Hypothalamus (tissue), 51 donors: ENCODE measurements at regions not wholly inside any gene's neighbourhood (a gene's known extent, or its start where the extent isn't known, plus 50 kb on each side); places are given as distances from the start of the nearest gene placed in this dataset.
A peak's percentile ranks its signal among the peaks of the same experiment; 100 is the strongest.
"Not testable (repeated sequence)": the region's sequence is repeated elsewhere in the genome, so short reads cannot be mapped to it uniquely, and the experiment has no call there.

Experiments used
- DNase-seq, 51 donors: peaks; one replicate each; lab custom pipeline; 2025; lab: John Stamatoyannopoulos, UW

GRCh38 chr7:68622500-68622899 is 975.8 kb upstream of the AUTS2 start:
- no peak for DNase-seq

- DNase-seq = no peak
Measured at GRCh38 chr7:68623030-68623429, 975.2 kb upstream of the AUTS2 start.

GRCh38 chr7:68627247-68627864 is 970.9 kb upstream of the AUTS2 start:
- no peak for DNase-seq

GRCh38 chr7:68630914-68631313 is 967.4 kb upstream of the AUTS2 start:
- not testable (repeated sequence) for DNase-seq

- no peak for DNase-seq
Measured at GRCh38 chr7:68640103-68640502, 958.2 kb upstream of the AUTS2 start.

GRCh38 chr7:68642727-68643126 is 955.5 kb upstream of the AUTS2 start:
- no peak for DNase-seq

GRCh38 chr7:68663392-68663791 is 934.9 kb upstream of the AUTS2 start:
- DNase-seq = no peak

- DNase-seq = no peak
Measured at GRCh38 chr7:68671046-68671445, 927.2 kb upstream of the AUTS2 start.

GRCh38 chr7:68671671-68672070 is 926.6 kb upstream of the AUTS2 start:
- no peak for DNase-seq

- no peak for DNase-seq
Measured at GRCh38 chr7:68674826-68675225, 923.4 kb upstream of the AUTS2 start.

- peak in 38 of 51 donors; percentile 5 to 89 (median 64) for DNase-seq
Measured at GRCh38 chr7:68676813-68677535, 921.3 kb upstream of the AUTS2 start.

GRCh38 chr7:68678196-68678595 is 920.1 kb upstream of the AUTS2 start:
- DNase-seq = no peak

GRCh38 chr7:68679459-68680234 is 918.6 kb upstream of the AUTS2 start:
- DNase-seq = peak in 11 of 51 donors; percentile 0 to 7 (median 2)

GRCh38 chr7:68680235-68680872 is 917.9 kb upstream of the AUTS2 start:
- DNase-seq = no peak

- DNase-seq = no peak
Measured at GRCh38 chr7:68682910-68683309, 915.4 kb upstream of the AUTS2 start.

- peak in 34 of 51 donors; percentile 1 to 83 (median 26) for DNase-seq
Measured at GRCh38 chr7:68684246-68684839, 913.9 kb upstream of the AUTS2 start.

GRCh38 chr7:68684996-68685395 is 913.3 kb upstream of the AUTS2 start:
- peak in 3 of 51 donors; percentile 10 to 30 (median 19) for DNase-seq

GRCh38 chr7:68688416-68689086 is 909.7 kb upstream of the AUTS2 start:
- DNase-seq = no peak

GRCh38 chr7:68689087-68689433 is 909.2 kb upstream of the AUTS2 start:
- DNase-seq = no peak
